IMR-90 (cell line): ENCODE measurements at regions not wholly inside any gene's neighbourhood (a gene's known extent, or its start where the extent isn't known, plus 50 kb on each side); places are given as distances from the start of the nearest gene placed in this dataset.

ENCODE experiments used
- ATAC-seq: fragments of 200-7000 bp; cut with Tn5 transposase; 2 replicates; pipeline ENCODE4 v1.9.1; 2020; ENCODE audit warnings: low read depth, mild to moderate bottlenecking, moderate library complexity
- BruUV-seq: library from RNA; stranded (reverse); fragments of 400-500 nt; replicated peaks from 2 replicates; lab custom pipeline; 2021; lab: Mats Ljungman, UMichigan
- CTCF ChIA-PET: fragments of 300-600 bp; formaldehyde crosslinking; extraction: SDS; loops from one replicate; lab custom pipeline; 2021; ENCODE audit warnings: antibody characterized with exemption; lab: Yijun Ruan, JAX
- POLR2A ChIA-PET: fragments of 300-600 bp; sonication (Branson Sonifier 250); formaldehyde crosslinking; loops from one replicate; lab custom pipeline; 2022; ENCODE audit warnings: antibody characterized with exemption; ENCODE audit not compliant: unreplicated experiment; lab: Charles Lee
- DNase-seq: peaks from one replicate; pipeline ENCODE4 v3.0.0; 2013
- H2AFZ ChIP-seq: replicated peaks from 2 replicates; pipeline ENCODE3; 2013; ENCODE audit warnings: low read length, mild to moderate bottlenecking; ENCODE audit not compliant: poor library complexity
- H2AK5ac ChIP-seq: 2 replicates; pipeline ENCODE4 v1.6.1; 2013; ENCODE audit warnings: low read depth, low read length, inconsistent platforms
- H2AK9ac ChIP-seq: replicated peaks from 2 replicates; pipeline ENCODE3; 2013; ENCODE audit warnings: mild to moderate bottlenecking, low read depth, low read length, moderate library complexity; ENCODE audit not compliant: poor library complexity
- H2BK120ac ChIP-seq: 2 replicates; pipeline ENCODE4 v1.6.1; 2013; ENCODE audit warnings: low read depth, low read length, inconsistent platforms
- H2BK15ac ChIP-seq: 3 replicates; pipeline ENCODE4 v1.6.1; 2013; ENCODE audit warnings: low read depth, low read length, inconsistent platforms
- H2BK20ac ChIP-seq: 2 replicates; pipeline ENCODE4 v1.6.1; 2013; ENCODE audit warnings: low read depth, mild to moderate bottlenecking, inconsistent platforms, low read length, moderate library complexity
- H2BK5ac ChIP-seq: 2 replicates; pipeline ENCODE4 v1.6.1; 2013; ENCODE audit warnings: mild to moderate bottlenecking, low read depth, low read length, inconsistent platforms; ENCODE audit not compliant: poor library complexity, severe bottlenecking
- H3K14ac ChIP-seq: replicated peaks from 2 replicates; pipeline ENCODE4 v1.6.1; 2013; ENCODE audit warnings: low read depth, low read length, inconsistent platforms
- H3K18ac ChIP-seq: 2 replicates; pipeline ENCODE4 v1.6.1; 2013; ENCODE audit warnings: low read depth, low read length, control low read depth
- H3K23ac ChIP-seq: 2 replicates; pipeline ENCODE4 v1.6.1; 2013; ENCODE audit warnings: low read depth, low read length, inconsistent platforms
- H3K27ac ChIP-seq: 2 replicates; pipeline ENCODE4 v1.5.1; 2013; ENCODE audit warnings: mild to moderate bottlenecking, control low read depth, low read length; ENCODE audit not compliant: insufficient read depth
- H3K27me3 ChIP-seq: 2 replicates; pipeline ENCODE4 v1.6.1; 2013; ENCODE audit warnings: low read length; ENCODE audit not compliant: control insufficient read depth, insufficient read depth
- H3K36me3 ChIP-seq: 2 replicates; pipeline ENCODE4 v1.6.1; 2013; ENCODE audit warnings: low read length, mixed read lengths; ENCODE audit not compliant: control insufficient read depth, insufficient read depth
- H3K4ac ChIP-seq: 2 replicates; pipeline ENCODE4 v1.6.1; 2013; ENCODE audit warnings: low read depth, low read length, inconsistent platforms
- H3K4me1 ChIP-seq: 2 replicates; pipeline ENCODE4 v1.6.1; 2013; ENCODE audit warnings: low read length, mixed read lengths; ENCODE audit not compliant: control insufficient read depth, insufficient read depth
- H3K4me2 ChIP-seq: 2 replicates; pipeline ENCODE4 v1.6.1; 2013; ENCODE audit warnings: low read depth, mild to moderate bottlenecking, control low read depth, low read length, moderate library complexity
- H3K4me3 ChIP-seq: 2 replicates; pipeline ENCODE4 v1.5.1; 2013; ENCODE audit warnings: low read depth, mild to moderate bottlenecking, control low read depth, low read length, moderate library complexity; ENCODE audit not compliant: insufficient read depth
- H3K56ac ChIP-seq: 2 replicates; pipeline ENCODE4 v1.6.1; 2013; ENCODE audit warnings: low read length, inconsistent platforms; ENCODE audit not compliant: insufficient read depth; ENCODE audit errors: extremely low read depth
- H3K79me1 ChIP-seq, 2 experiments: 2 replicates each; pipeline ENCODE4 v1.6.1; 2013; ENCODE audit warnings: low read length in 2 of 2, inconsistent platforms in 1 of 2, low read depth in 1 of 2
- H3K9ac ChIP-seq: 2 replicates; pipeline ENCODE4 v1.6.1; 2013; ENCODE audit warnings: low read depth, low read length, control low read depth
- H3K9me1 ChIP-seq: 2 replicates; pipeline ENCODE4 v1.6.1; 2013; ENCODE audit warnings: low read length, inconsistent platforms; ENCODE audit not compliant: insufficient read depth
- H3K9me3 ChIP-seq: 2 replicates; pipeline ENCODE4 v1.6.1; 2013; ENCODE audit warnings: low read length; ENCODE audit not compliant: control insufficient read depth, insufficient read depth
- H4K20me1 ChIP-seq: 2 replicates; pipeline ENCODE4 v1.6.1; 2013; ENCODE audit warnings: low read length, inconsistent platforms; ENCODE audit not compliant: insufficient read depth
- H4K5ac ChIP-seq: 2 replicates; pipeline ENCODE4 v1.6.1; 2013; ENCODE audit warnings: mild to moderate bottlenecking, low read depth, low read length, control low read depth
- H4K8ac ChIP-seq, 2 experiments: 2 replicates each; pipeline ENCODE4 v1.6.1; 2013; ENCODE audit warnings: low read depth in 2 of 2, low read length in 2 of 2, control low read depth in 1 of 2, inconsistent platforms in 1 of 2
- H4K91ac ChIP-seq: 2 replicates; pipeline ENCODE4 v1.6.1; 2013; ENCODE audit warnings: low read depth, low read length, inconsistent platforms; ENCODE audit not compliant: insufficient read depth
- BHLHE40 ChIP-seq: fragments of 150-350 bp; IDR thresholded peaks from 2 replicates; pipeline ENCODE4 v1.6.1; 2016; ENCODE audit warnings: mild to moderate bottlenecking, low read depth, low read length
- CEBPB ChIP-seq: IDR thresholded peaks from 2 replicates; pipeline ENCODE4 v1.6.1; 2012; ENCODE audit warnings: low read depth, low read length, improper control_type of control experiment
- CHD1 ChIP-seq: IDR thresholded peaks from 2 replicates; pipeline ENCODE4 v1.6.1; 2012; ENCODE audit warnings: low read depth, low read length, improper control_type of control experiment
- CTCF ChIP-seq: conservative IDR thresholded peaks from 2 replicates; pipeline ENCODE4 v1.5.1; 2012; ENCODE audit warnings: mild to moderate bottlenecking, low read depth, low read length, improper control_type of control experiment
- ELK1 ChIP-seq: fragments of 150-350 bp; IDR thresholded peaks from 2 replicates; pipeline ENCODE4 v1.6.1; 2016; ENCODE audit warnings: low read depth, mild to moderate bottlenecking, low read length, moderate library complexity, borderline replicate concordance
- FOS ChIP-seq: fragments of 150-350 bp; IDR thresholded peaks from 2 replicates; pipeline ENCODE4 v1.6.1; 2016; ENCODE audit warnings: low read depth, low read length
- MAFK ChIP-seq: IDR thresholded peaks from 2 replicates; pipeline ENCODE4 v1.6.1; 2012; ENCODE audit warnings: low read depth, low read length, improper control_type of control experiment
- MAZ ChIP-seq: IDR thresholded peaks from 2 replicates; pipeline ENCODE4 v1.6.1; 2012; ENCODE audit warnings: low read depth, mild to moderate bottlenecking, low read length, improper control_type of control experiment, moderate library complexity, borderline replicate concordance
- MXI1 ChIP-seq: IDR thresholded peaks from 2 replicates; pipeline ENCODE4 v1.6.1; 2012; ENCODE audit warnings: low read depth, mild to moderate bottlenecking, low read length, moderate library complexity, borderline replicate concordance
- NFE2L2 ChIP-seq: fragments of 150-350 bp; IDR thresholded peaks from 2 replicates; pipeline ENCODE4 v1.6.1; 2016; ENCODE audit warnings: low read depth, mild to moderate bottlenecking, low read length
- POLR2A ChIP-seq: IDR thresholded peaks from 2 replicates; pipeline ENCODE4 v1.6.1; 2012; ENCODE audit warnings: mild to moderate bottlenecking, low read depth, low read length
- RAD21 ChIP-seq: IDR thresholded peaks from 2 replicates; pipeline ENCODE4 v1.6.1; 2012; ENCODE audit warnings: low read length, improper control_type of control experiment
- RCOR1 ChIP-seq: IDR thresholded peaks from 2 replicates; pipeline ENCODE4 v1.6.1; 2012; ENCODE audit warnings: mild to moderate bottlenecking, low read length, improper control_type of control experiment; ENCODE audit not compliant: insufficient replicate concordance
- RFX5 ChIP-seq: IDR thresholded peaks from 2 replicates; pipeline ENCODE4 v1.8.0; 2012; ENCODE audit warnings: low read depth, mild to moderate bottlenecking, low read length, moderate library complexity
- SMC3 ChIP-seq: fragments of 150-350 bp; IDR thresholded peaks from 2 replicates; pipeline ENCODE4 v1.6.1; 2016; ENCODE audit warnings: low read depth, mild to moderate bottlenecking, antibody characterized with exemption, low read length, moderate library complexity
- USF2 ChIP-seq: fragments of 150-350 bp; IDR thresholded peaks from 2 replicates; pipeline ENCODE4 v1.6.1; 2017; ENCODE audit warnings: mild to moderate bottlenecking, antibody characterized with exemption, low read length, low read depth
- WGBS, 2 experiments: methylation state at CpG; one replicate each; pipeline versions ENCODE4 v1.1.5 to v1.1.7; 2013; ENCODE audit warnings: missing lambda C conversion rate in 2 of 2; ENCODE audit not compliant: insufficient read length in 1 of 2; ENCODE audit errors: extremely low coverage in 2 of 2; 5-methylcytosine and 5-hydroxymethylcytosine counted together
- dilution Hi-C: fragments of 300-500 bp; cut with HindIII; formaldehyde crosslinking; loops from one replicate; pipeline ENCODE4 v1.14.3; 2018; ENCODE audit warnings: low sequenced_read_pairs; ENCODE audit not compliant: unreplicated experiment
- in situ Hi-C: fragments of 300-500 bp; cut with MboI; formaldehyde crosslinking; loops from 3 replicates; pipeline ENCODE4 v1.14.3; 2019; ENCODE audit warnings: low sequenced_read_pairs, inconsistent platforms, mixed read lengths
- intact Hi-C: fragments of 100-400 bp; cut with micrococcal nuclease; formaldehyde crosslinking; loops from 2 replicates; pipeline ENCODE4 v1.10.0; 2022

- H3K4me2 ChIP-seq, result no peak overlapping the region
- H2AK5ac ChIP-seq, result no peak overlapping the region
- H2BK5ac ChIP-seq, result no peak overlapping the region
- H3K14ac ChIP-seq, result no peak overlapping the region
- H3K56ac ChIP-seq, result no peak overlapping the region
- no peak overlapping the region for H4K8ac ChIP-seq
- no peaks in the 10 kb centered on the region for H3K4me1 ChIP-seq
- H3K23ac ChIP-seq, result no peak overlapping the region
- H4K5ac ChIP-seq, result no peak overlapping the region
- ATAC-seq (no peak), DNase-seq (no peak)
- H3K4me3 ChIP-seq, result no peak overlapping the region
- H3K27ac ChIP-seq, result no peak overlapping the region
- 33% methylated on average over 1 of the region's 1 CpG; no CpG with 5 or more reads in 1 of the 2 experiments for WGBS, 2 experiments
- no peaks in the 10 kb centered on the region for H3K27me3 ChIP-seq
- H2BK120ac ChIP-seq, result no peak overlapping the region
- H2BK15ac ChIP-seq, result no peak overlapping the region
- H3K18ac ChIP-seq, result no peak overlapping the region
- in situ Hi-C loops (no loop called here), dilution Hi-C loops (no loop called here), intact Hi-C loops (no loop called here)
- H3K36me3 ChIP-seq, result no peaks in the 10 kb centered on the region
- no peaks in the 10 kb centered on the region for H3K79me1 ChIP-seq
- no TSS peak for BruUV-seq
- ChIA-PET CTCF (no interaction called here), POLR2A (no interaction called here)
- H2AK9ac ChIP-seq, result no peak overlapping the region
- H4K91ac ChIP-seq, result no peak overlapping the region
- H2BK20ac ChIP-seq, result no peak overlapping the region
- H4K20me1 ChIP-seq, result no peaks in the 10 kb centered on the region
- H3K9me1 ChIP-seq, result no peaks in the 10 kb centered on the region
- no peak overlapping the region for H3K4ac ChIP-seq
- no peak for TF ChIP-seq POLR2A
- TF ChIP-seq BHLHE40, result no peak
- TF ChIP-seq RFX5, result no peak
- no peak for TF ChIP-seq RAD21
- no peak for TF ChIP-seq FOS
- TF ChIP-seq RCOR1, result no peak
- no peak for TF ChIP-seq USF2
- TF ChIP-seq CTCF, result no peak
- TF ChIP-seq CEBPB, result no peak
- TF ChIP-seq MAZ, result no peak
- TF ChIP-seq MXI1, result no peak
- TF ChIP-seq ELK1, result no peak
- TF ChIP-seq MAFK, result no peak
- no peak for TF ChIP-seq SMC3
- no peak for TF ChIP-seq CHD1
- TF ChIP-seq NFE2L2, result no peak
- H2AFZ ChIP-seq, result no peak overlapping the region
- H3K9ac ChIP-seq, result no peak overlapping the region
- H3K9me3 ChIP-seq, result no peaks in the 10 kb centered on the region
These were observed 542.1 kb upstream of the SYT4 start for GRCh38 chr18:43819397-43819796.
